ENCODE measurements at regions not wholly inside any gene's neighbourhood (a gene's known extent, or its start where the extent isn't known, plus 50 kb on each side); places are given as distances from the start of the nearest gene placed in this dataset.

GRCh38 chr4:62429297-62429696, 1229.2 kb downstream of the ADGRL3 start:
- no peaks in the 10 kb centered on the region for H3K36me3 ChIP-seq
- H3K27ac ChIP-seq, result no peak overlapping the region
- DNase-seq (ENCODE audit: extremely low spot score in 2 of 2), result no peak
- intact Hi-C loops (cut with DNase I), result no loop called here
- H3K27me3 ChIP-seq, result no peaks in the 10 kb centered on the region
- no peaks in the 10 kb centered on the region for H3K4me1 ChIP-seq
- no peaks in the 10 kb centered on the region for H3K9me3 ChIP-seq
- no peak for TF ChIP-seq POLR2AphosphoS5 (IDR thresholded peaks at IDR 0.05; ENCODE audit: insufficient read depth in 1 of 2, low read depth in 1 of 2)
- no peak for TF ChIP-seq POLR2A (IDR thresholded peaks at IDR 0.05)
- TF ChIP-seq CTCF (IDR thresholded peaks at IDR 0.05), result no peak
- no peak overlapping the region for H3K4me3 ChIP-seq

- Histone ChIP-seq H3K27me3 (no peaks in the 10 kb centered on the region), H3K27ac (no peak overlapping the region), H3K4me1 (no peaks in the 10 kb centered on the region), H3K9me3 (no peaks in the 10 kb centered on the region), H3K36me3 (no peaks in the 10 kb centered on the region), H3K4me3 (no peak overlapping the region)
- DNase-seq (ENCODE audit: extremely low spot score in 2 of 2), result no peak
- no peak for TF ChIP-seq POLR2A (IDR thresholded peaks at IDR 0.05)
- no peak for TF ChIP-seq POLR2AphosphoS5 (IDR thresholded peaks at IDR 0.05; ENCODE audit: insufficient read depth in 1 of 2, low read depth in 1 of 2)
- no peak for TF ChIP-seq CTCF (IDR thresholded peaks at IDR 0.05)
- intact Hi-C loops (cut with DNase I), result no loop called here
Measured at GRCh38 chr4:62415256-62415655, 1215.1 kb downstream of the ADGRL3 start.

- intact Hi-C loops (cut with DNase I), result no loop called here
- no peaks in the 10 kb centered on the region for H3K4me1 ChIP-seq
- H3K27me3 ChIP-seq, result no peaks in the 10 kb centered on the region
- DNase-seq (ENCODE audit: extremely low spot score in 2 of 2), result no peak
- H3K4me3 ChIP-seq, result no peak overlapping the region
- H3K36me3 ChIP-seq, result no peaks in the 10 kb centered on the region
- no peaks in the 10 kb centered on the region for H3K9me3 ChIP-seq
- H3K27ac ChIP-seq, result no peak overlapping the region
- TF ChIP-seq CTCF (IDR thresholded peaks at IDR 0.05), result no peak
- TF ChIP-seq POLR2AphosphoS5 (IDR thresholded peaks at IDR 0.05; ENCODE audit: insufficient read depth in 1 of 2, low read depth in 1 of 2), result no peak
- TF ChIP-seq POLR2A (IDR thresholded peaks at IDR 0.05), result no peak
Measured at GRCh38 chr4:62414563-62414962, 1214.4 kb downstream of the ADGRL3 start.

GRCh38 chr4:62410371-62411003, 1210.4 kb downstream of the ADGRL3 start:
- H3K27me3 ChIP-seq, result no peaks in the 10 kb centered on the region
- no peak overlapping the region for H3K27ac ChIP-seq
- H3K36me3 ChIP-seq, result no peaks in the 10 kb centered on the region
- DNase-seq (ENCODE audit: extremely low spot score in 2 of 2), result no peak
- H3K9me3 ChIP-seq, result no peaks in the 10 kb centered on the region
- intact Hi-C loops (cut with DNase I), result no loop called here
- H3K4me1 ChIP-seq, result no peaks in the 10 kb centered on the region
- no peak overlapping the region for H3K4me3 ChIP-seq
- TF ChIP-seq POLR2AphosphoS5 (IDR thresholded peaks at IDR 0.05; ENCODE audit: insufficient read depth in 1 of 2, low read depth in 1 of 2), result no peak
- TF ChIP-seq POLR2A (IDR thresholded peaks at IDR 0.05), result no peak
- no peak for TF ChIP-seq CTCF (IDR thresholded peaks at IDR 0.05)

- no peaks in the 10 kb centered on the region for H3K4me1 ChIP-seq
- H3K4me3 ChIP-seq, result no peak overlapping the region
- no peaks in the 10 kb centered on the region for H3K9me3 ChIP-seq
- no peak for TF ChIP-seq CTCF (IDR thresholded peaks at IDR 0.05)
- TF ChIP-seq POLR2AphosphoS5 (IDR thresholded peaks at IDR 0.05; ENCODE audit: insufficient read depth in 1 of 2, low read depth in 1 of 2), result no peak
- no peak for TF ChIP-seq POLR2A (IDR thresholded peaks at IDR 0.05)
- no peak for DNase-seq (ENCODE audit: extremely low spot score in 2 of 2)
- intact Hi-C loops (cut with DNase I), result no loop called here
- H3K27me3 ChIP-seq, result no peaks in the 10 kb centered on the region
- H3K36me3 ChIP-seq, result no peaks in the 10 kb centered on the region
- H3K27ac ChIP-seq, result no peak overlapping the region
Measured at GRCh38 chr4:62408454-62408853, 1208.3 kb downstream of the ADGRL3 start.
